ENCODE measurements at regions not wholly inside any gene's neighbourhood (a gene's known extent, or its start where the extent isn't known, plus 50 kb on each side); places are given as distances from the start of the nearest gene placed in this dataset.

DNA sequence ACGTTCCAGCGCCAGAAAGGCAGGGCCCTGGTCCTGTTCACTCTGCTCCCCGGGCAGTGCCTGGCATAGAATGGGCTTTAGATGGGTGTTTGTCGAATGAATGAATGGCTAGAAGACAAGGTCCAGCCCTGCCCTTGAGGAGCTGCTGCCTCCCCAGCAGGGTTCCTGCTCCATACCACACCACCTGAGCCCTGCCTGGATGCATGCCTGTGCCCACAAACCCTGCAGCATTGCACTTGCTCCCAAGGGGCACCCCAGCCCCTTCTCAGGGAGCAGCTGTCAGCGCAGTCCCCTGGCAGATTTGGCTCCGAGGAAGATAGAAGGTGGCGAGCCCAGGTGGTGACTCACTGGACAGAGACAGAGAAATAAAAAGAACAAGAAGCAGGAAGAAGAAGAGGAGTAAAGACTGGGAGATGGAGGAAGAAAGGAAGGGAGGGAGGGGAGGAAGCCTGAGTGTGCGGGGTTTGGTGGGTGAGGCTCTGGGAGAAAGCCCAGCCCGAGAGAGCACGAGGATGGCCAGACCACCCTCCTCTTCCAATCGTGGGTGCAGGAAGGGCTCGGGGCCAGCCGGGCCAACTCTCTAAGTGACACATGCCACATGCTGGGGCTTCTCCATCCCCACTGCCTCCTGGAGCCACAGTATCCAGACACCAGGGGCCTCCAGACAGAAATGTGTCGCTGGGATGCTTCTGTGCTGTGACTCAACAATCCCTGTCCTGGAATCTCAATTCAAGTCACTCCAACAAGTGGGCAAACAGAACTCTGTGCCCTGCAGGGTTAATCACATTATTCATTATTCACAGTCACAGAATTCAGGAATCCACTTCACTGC is 1474.3 kb downstream of the BRD1 start:
- DNase-seq, result no peak

DNA sequence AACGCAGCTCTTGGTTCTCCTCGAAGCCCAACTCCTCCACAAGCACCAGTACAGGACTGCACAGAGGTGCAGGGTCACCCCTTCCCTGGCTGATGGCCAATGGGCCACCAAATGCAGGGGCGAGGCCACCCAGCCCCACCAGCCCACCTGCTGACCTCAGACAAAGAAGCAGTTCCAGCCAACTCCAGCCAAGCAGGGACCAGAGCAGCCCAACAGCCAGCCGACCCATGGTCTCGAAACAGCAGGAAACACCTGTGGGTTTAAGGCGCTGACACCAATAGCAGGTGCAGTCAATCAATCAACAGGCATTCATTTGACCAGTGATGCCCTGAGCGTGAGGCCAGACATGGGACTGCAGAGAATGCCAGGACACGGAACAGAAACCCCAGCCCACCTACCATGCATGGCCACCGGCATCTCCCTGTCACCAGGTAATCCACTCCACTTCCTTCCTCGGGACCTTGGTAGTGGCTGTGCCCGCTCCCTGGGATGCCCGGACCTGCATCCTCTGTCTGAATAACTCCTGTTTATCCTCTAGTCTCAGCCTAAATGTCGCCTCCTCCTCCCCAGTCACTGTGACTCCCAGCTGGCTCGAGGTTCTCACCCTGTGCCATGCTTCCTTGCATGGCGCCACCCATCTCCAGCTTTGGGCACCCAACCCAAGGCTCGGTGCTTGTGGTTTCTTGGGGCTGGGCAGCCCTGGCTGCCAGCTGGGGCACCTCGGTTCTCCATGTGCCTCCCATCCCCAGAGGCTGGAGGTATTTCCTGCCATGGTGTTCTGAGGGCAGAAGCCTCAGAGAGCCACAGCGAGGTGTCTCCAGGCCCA is 1475.4 kb downstream of the BRD1 start:
- no peak for DNase-seq

DNA sequence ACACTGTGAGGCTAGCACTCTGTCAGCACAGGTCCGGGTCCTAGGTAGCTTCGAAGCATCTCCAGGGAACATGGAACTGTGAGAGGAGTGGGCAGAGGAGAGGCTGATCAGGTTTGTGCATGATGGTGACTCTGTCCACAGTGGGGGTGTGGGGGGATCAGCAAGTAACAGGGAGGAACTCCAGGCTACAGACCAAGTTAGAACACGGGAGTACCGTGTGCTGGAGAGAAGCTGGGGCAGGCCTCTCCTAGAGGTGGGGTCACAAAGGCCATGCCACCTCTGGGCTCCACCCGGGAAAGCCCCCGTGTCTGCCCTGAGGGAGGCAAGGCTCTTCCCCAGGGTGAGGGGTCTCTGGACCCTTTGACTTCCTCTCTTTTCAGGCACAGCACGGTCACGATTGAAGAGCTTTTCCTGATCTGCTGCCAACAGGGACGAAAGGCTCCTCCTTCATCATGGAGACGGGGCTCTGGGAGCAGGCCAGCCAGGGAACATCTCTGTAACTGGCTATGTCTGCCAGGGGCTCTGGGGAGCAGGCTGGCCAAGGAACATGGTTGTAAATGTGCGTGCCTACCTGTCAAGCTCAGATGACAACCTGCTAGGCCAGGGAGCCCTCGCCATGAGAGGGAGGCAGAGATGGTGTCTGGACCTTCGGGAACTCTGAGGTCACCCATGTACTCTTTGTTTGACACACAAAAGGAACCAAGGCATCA is 1476.1 kb downstream of the BRD1 start:
- DNase-seq, result no peak

DNA sequence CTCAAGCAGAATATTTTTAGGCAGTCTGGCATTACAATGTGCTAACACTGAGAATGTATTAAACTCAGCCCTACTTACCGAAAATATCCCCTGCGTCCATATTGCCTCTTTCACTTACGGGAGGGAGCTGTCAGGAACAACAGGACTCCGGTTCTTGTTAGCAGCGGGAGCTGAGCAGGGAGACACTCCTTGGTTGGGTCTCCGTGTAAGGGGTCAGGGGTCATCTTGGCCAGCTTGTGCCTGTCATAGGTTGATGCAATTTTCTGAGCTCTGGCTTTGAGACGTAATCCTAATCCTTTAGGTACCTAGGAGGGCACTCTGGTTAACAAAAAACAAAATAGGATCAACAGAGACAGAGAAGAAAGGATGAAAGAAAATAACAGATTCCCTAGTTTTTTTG is 1477.2 kb downstream of the BRD1 start:
- no peak for DNase-seq

DNA sequence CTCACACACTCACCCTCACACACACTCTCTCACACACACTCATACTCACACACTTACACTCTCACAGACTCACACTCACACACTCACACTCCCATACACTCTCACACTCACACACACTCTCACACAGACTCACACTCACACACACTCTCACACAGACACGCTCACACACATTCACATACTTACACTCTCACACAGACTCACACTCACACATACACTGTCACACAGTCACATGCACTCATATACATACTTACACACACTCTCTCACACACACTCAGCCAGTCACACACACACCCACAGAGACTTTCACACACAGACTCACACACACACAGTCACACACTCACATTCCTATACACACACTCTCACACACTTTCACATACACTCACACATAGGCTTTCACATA is 1478.8 kb downstream of the BRD1 start:
- no peak for DNase-seq

DNA sequence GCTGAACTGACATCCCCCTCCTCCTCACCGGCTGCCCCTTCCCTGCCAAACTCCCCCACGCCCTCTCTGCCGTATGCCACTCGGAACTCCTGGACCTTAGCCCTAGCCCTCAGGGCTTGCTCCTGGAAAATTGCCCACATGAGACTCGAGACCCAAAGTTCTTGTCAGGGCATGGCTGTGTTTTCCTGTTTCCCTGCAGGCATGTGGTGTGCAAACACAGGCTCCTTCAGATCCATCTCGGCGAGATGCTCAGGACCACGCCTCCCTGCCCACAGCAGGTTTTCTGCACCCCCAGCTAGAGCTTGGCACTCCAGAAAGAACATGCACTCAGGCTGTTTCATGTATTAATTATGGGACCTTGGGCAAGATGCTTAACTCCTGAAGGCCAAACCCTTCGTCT is 1480.4 kb downstream of the BRD1 start:
- no peak for DNase-seq

DNA sequence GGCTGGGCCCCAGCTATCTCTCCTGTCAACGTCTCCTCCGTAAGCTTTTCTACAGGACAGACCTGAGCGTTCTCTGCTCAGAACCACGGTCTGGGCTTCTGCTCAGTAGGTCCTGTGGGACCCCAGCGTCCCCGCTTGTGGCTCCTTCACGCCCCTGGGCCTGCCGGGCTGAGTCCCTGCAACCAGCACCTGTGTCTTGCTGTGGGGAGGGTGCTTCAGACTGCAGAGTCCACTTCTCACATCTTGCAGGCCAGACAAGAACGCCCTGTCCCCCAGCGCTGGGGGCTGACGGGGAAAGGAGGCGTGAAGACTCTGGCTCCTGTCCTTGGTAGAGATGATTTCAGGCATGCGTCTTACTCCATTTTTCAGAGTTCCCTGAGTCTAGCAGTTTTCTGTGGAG is 1480.8 kb downstream of the BRD1 start:
- no peak for DNase-seq

DNA sequence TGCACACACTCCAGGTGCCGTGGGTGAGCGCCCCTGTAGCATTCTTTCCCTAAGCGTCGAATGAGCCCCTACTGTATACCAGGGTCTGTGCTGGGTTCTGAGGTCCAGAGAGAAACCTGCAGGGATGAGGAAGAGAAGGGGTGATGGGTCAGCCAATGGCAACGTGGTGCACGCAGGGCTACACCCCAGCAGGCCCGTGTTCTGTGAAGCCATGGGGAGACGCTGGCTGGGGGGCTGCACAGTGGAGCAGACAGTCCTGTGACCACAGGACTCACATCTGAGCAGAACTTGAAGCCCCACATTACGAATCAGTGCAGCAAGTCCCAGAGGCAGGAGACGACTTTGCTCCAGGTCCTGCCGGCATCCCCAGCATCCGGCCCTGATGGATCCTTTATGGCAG is 1481.4 kb downstream of the BRD1 start:
- DNase-seq, result no peak

DNA sequence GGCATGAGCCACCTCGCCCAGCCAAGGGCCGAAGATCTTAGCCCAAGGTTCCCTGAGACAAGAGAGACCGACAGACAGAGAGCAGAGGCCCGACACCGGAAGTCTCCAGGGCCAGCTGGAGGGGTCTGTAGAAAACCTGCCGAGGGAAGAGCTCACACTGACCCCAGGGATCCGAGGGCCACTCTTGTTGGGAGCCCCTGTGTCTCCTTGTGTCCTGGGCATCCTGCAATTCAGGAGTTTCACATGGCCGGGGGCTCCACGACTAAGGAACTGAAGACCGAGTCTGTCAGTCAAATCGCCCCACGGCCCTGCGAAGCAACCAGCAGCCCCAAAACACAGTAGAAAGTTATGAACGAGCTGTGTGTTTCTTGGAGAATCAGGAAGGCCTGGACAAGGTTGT is 1482.0 kb downstream of the BRD1 start:
- DNase-seq, result no peak

DNA sequence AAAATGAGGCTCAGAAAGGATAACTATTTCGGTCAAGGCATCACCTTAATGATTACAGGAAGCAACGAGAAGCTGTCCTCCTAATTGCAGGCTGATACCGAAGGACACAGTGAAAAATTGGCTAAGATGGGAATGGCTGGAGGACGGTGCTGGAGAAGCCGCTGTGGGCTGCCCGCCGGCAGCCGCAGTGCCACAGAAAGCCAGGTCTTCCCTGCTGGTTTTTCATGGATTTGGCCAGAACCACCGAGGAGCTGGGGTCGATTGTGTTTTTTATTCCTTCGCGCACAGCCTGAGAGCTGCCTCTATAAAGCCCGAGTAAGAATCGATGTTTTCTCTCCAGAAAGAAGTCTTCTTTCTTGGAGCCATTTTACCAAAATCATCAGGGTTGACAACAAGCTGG is 1484.2 kb downstream of the BRD1 start:
- DNase-seq, result no peak

DNA sequence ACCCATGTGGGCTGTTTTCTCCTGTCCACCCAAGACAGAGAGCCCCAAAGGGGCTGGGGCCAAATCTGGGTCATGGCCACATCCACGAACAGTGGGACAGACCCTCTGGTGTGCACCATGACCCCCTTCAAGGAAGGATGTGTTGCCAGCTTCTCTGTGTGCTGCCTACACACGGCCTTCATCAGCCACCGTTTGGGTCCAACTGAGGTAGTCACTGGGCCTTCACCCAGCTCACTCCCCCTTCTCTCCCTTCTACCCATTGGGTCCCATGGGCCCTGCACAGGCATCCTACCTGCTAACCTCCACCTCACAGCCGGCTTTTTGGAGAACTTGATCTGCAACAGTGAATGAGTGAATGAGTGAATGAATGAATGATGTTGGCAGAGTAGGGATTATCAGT is 1484.9 kb downstream of the BRD1 start:
- DNase-seq, result no peak

DNA sequence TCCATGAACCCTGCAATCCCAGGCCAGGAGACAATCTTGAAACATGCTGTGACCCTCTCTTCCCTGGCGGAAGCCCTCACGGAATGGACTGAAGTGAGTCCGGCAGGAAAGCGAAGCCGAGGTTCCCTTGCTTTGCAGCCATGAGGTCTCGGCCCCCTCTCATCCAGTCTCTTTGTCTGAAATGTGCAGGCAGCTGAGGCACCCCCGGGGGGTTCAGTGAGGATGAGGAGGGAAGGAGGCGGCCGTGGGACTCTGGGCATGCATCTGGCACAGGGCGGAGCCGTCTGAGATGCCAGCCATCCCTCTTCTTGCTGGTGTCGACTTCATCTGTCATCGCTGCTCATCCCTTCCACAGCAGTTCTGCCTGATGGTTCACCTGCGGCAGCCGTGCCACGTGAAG is 1485.7 kb downstream of the BRD1 start:
- no peak for DNase-seq

DNA sequence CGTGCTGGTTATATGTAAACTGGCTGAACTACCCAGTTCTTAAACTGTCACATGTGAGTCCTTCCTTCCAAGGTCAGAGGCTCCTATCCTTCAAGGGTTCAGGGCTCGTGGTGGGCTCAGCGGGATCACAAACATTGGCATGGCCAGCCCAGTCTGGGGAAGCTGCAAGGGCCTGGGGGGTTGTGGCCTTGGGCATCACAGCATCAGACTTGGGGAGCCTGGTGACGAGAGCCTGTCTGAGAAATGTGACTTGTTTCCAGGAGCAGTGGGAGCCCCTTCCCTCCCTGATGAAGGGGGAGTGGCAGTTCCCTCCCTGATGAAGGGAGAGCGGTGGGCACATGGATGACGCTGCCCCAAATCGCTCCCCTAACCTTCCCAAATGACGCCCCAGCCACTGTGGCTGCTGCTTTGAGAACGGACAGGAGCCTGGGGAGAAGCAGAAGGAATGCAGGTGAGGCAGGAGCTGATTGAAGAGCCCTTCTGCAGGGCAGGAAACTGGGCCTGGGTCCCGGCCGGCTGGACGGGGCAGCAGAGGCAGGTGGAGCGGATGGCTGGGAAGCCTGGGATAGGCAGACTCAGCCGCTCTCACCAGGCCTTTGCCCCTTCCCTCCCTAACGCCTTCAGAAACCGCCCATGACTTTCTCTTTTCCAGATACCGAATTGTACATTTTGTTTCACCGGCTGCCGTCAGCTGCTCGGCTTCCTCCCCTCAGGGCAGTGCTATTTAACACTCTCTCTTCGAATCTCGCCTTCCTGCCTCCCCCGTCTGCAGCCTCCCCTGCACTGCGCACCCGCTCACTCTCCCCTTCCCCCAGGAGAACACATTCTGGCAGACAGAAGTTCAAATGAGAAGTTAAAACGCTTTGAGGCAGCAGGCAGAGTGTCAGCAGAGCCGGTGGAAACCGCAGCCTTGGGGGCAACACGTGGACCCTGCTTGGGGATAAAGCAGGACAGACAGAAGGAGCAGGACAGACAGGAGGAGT is 1486.7 kb downstream of the BRD1 start:
- no peak for DNase-seq

DNA sequence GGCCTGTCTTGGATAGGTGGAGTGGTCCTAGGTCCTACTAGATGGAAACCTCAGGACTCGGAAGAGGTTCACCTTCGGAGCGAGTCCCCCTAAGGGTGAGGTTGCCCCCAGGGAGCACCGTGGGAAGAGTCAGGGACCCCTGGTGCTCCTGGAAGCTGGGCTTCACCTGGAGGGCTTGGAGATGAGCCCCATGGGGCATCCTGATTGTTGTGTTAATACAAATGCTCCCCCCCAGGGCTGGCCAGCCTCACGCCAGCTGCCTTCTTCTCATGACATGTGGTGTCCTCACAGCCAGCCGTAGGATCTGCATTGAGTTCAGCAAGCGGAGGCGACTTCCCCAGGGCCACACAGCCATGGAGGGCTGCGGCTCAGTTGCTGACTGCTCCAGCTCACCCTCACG is 1487.5 kb downstream of the BRD1 start:
- DNase-seq, result no peak

DNA sequence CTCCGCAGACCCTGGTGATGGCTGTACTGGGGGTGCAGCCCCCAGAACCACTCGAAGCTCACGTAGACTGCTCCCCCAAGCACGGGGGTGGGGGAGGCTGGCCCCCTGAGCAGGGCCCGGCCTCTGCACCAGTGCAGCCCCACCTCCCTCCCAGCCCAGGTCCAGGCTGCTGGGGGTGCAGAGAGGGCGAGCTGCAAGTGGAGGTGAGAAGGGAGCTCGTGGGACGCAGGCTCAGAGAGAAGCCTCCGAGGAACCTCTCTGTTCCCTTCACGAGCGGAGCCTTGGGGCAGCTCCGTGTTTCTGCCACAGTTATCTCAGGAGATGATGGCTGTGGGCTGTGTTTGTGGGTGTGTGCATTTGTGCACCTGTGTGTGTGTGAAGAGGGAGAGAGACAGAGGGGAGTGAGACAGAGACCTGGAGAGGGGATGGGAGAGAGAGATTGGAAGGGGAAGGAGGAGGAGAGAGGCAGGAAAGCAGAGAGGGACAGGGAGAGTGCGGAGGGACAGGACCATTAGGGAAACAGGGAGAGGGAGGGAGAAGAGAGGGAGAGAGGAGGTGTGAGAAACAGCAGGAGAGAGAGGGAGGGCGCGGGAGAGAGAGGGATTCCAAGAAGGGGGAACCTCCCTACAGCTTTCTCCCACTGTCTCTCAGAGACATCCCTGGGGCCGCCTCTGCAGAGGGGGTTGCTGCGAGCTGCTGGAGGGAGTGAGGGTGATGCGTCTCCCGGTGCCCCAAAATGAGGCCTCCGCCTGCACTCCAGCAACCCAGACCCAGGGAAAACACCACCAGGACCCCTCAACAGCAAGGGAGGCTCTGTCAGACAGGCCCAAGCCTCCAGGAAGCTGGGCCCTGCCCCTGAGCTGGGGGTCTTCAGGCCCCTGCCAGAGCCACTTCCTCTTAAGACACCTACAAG is 1488.6 kb downstream of the BRD1 start:
- no peak for DNase-seq

DNA sequence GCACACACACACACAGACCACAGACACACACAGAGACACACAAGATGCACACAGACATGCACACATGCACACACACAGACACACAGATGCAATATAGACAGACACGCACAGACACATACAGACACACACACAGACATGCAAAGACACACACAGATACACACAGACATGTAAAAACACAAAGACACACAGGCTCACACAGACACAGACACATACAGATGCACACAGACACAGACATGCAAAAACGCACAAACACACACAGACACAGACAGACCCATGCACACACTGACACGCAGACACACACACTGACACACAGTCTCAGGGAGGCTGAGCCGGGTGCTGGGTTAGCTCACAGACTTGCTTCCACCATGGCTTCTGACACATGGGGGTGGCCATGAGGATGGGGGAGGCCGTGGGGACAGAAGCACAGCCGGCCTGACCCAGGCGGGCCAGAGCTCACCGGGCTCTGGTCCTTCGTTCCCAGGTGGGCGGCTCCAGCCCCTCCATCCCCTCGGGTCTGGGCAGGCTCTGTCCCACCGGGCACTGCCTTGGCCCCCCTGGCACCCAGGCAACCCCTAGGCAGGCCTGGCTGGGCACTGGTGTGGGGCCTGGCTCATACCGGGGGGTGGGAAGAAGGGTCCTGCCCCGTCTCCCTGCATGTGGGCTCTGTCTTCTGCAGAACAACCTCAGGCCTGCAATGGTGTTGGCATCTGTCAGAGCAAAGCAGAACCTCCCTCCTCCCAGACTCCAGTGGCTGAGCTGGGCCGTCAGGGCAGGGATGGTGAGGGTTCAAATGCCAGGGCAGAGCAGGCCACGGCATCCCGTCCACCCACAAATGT is 1489.5 kb downstream of the BRD1 start:
- DNase-seq, result no peak

DNA sequence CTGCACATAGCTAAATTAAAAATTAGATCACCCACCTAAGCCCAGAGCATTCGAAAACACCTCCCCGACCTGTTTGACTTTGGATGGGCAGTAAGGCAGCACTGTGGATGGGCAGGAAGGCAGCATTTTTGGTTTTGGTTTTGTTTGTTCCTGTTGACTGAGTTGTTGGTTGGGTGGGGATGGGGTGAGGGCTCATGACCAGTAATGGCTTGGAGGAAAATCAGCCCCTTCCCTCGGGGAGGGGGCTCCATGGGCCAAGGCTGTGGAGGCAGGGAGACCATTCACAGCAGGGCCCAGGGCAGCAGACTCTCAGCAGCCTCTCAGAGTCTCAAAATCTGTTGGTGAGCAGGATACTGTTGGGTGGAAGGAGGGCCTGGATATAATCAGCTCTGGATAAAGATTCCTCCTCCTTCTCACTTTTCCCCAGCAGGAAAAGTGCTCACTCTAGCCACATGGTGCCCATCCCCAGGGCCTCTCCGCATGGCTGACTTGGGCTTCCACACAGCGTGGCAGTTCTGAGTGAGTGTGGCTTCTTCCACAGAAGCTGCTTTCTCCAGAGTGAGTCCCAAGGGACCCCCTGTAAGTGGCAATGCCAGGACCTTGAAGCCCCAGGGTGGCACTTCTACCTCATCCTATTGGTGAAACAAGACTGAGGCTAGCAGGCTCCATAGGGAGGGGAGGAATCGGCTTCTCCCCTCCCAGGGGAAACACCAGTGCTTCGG is 1491.2 kb downstream of the BRD1 start:
- DNase-seq, result no peak

DNA sequence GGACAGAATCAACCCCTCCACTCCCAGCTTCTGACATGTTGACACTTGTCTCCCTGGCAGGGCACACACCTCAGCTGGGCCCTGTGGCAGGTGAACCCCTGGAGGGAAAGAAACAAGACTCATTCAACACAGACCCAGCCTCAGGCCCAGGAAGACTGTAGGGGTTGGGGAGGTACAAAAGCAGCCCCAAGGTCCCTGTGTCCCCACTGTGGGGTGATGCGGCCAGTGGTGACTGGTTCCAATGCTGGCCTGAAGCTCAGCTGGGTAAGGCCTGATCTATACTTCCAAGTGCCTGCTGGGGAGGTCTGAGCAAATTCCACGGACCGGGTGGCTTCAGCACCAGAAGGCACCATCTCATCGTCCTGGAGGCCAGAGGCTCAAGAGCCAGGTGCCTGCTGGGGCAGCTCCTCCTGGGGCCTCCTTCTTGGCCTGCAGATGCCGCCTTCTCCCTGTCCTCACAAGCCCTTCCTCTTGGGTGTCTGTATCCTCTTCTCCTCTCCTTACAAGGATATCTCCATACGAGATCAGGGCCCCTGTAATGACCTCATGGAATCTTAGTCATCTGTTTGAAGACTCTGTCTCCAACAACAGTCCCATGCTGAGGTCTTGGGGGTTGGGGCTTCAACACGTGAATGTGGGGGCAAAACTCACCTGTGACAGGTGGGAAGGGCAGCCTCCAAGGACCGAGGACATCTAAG is 1492.1 kb downstream of the BRD1 start:
- DNase-seq, result no peak

DNA sequence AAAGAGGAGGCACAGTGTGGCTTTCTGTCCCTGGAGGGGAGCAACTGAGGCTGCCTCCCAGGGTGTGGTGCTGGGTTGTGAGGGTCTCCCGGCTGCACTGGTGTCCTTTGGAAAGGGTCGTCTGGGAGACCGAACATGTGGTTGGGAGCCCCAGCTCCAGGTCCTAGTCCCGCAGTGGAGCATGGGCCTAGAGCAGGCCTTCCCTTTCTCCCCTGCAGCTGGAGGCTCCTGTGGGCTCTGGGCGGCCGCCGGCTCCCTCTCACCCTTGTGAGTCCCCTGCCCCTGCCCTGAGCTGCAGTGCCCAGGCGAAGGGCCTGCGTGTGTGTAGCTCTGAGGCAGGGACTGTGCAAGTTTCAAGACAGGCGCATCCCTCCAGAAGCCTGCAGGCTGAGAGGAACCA is 1492.7 kb downstream of the BRD1 start:
- no peak for DNase-seq
